Tibial nerve (tissue), 4 donors: ENCODE measurements at regions not wholly inside any gene's neighbourhood (a gene's known extent, or its start where the extent isn't known, plus 50 kb on each side); places are given as distances from the start of the nearest gene placed in this dataset.

Experiments
- DNase-seq, 2 donors: peaks; one replicate each; pipeline ENCODE4 v3.0.0-alpha.2; 2019; ENCODE audit warnings: low spot score in 2 of 2
- H3K27ac ChIP-seq, 4 donors: fragments of 200-600 bp; sonication (generic) in 3 of 4; one replicate each; pipeline ENCODE4 v1.5.1; 2017 to 2019; ENCODE audit warnings: mild to moderate bottlenecking in 1 of 4
- H3K27me3 ChIP-seq, 2 donors: fragments of 200-600 bp; sonication (generic) in 1 of 2; one replicate each; pipeline versions ENCODE4 v1.5.1 to v1.6.0; 2017 to 2019
- H3K36me3 ChIP-seq, 3 donors: fragments of 200-600 bp; sonication (generic); one replicate each; pipeline ENCODE4 v1.5.1; 2018 to 2019
- H3K4me1 ChIP-seq, 4 donors: fragments of 200-600 bp; sonication (generic) in 3 of 4; one replicate each; pipeline ENCODE4 v1.5.1; 2017 to 2019
- H3K4me3 ChIP-seq, 4 donors: fragments of 200-600 bp; sonication (generic) in 3 of 4; one replicate each; pipeline ENCODE4 v1.5.1; 2017 to 2019; ENCODE audit warnings: mild to moderate bottlenecking in 1 of 4, moderate library complexity in 1 of 4
- H3K9me3 ChIP-seq, 4 donors: fragments of 200-600 bp; sonication (generic) in 3 of 4; one replicate each; pipeline ENCODE4 v1.5.1; 2017 to 2019
- EP300 ChIP-seq, 2 donors: sonication (generic); formaldehyde crosslinking; IDR thresholded peaks; one replicate each; pipeline ENCODE4 v1.6.1; 2017; ENCODE audit warnings: antibody characterized with exemption in 2 of 2, mild to moderate bottlenecking in 1 of 2
- POLR2A ChIP-seq, 2 donors: fragments of 450-650 bp; IDR thresholded peaks; one replicate each; pipeline ENCODE4 v1.6.1; 2017; ENCODE audit warnings: antibody characterized with exemption in 2 of 2, mild to moderate bottlenecking in 2 of 2, moderate library complexity in 2 of 2
- WGBS, 2 donors: methylation state at CpG; one replicate each; pipeline ENCODE4 v1.1.5; 2018; 5-methylcytosine and 5-hydroxymethylcytosine counted together
- TF ChIP-seq, protein P1 (sequence below), 5 experiments: fragments of 200-600 bp in 3 of 5; fragments of 450-650 bp in 2 of 5; sonication (generic) in 3 of 5; IDR thresholded peaks; one replicate each; pipeline ENCODE4 v1.5.1; 2016 to 2019; ENCODE audit warnings: antibody characterized with exemption in 5 of 5, mild to moderate bottlenecking in 3 of 5, moderate library complexity in 2 of 5

DNA sequence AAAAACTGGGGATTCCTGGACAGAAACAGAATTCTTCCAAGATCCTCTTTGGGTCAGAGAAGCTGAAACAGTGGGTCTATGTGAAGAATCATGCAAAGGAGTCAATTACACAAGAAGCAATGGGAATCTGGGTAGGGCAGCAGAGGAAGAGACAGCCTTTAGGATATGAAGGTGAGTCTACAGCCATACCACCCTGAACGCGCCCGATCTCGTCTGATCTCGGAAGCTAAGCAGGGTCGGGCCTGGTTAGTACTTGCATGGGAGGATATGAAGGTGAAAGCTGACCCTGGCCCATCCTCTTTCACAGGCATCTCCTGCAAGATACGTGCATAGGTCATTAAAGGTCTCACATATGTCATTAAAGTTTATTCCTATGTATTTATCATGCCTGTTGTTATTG is 1080.9 kb upstream of the FANCL start:
- Histone ChIP-seq H3K4me3 (no peak overlapping the region), H3K27me3 (no peaks in the 10 kb centered on the region), H3K36me3 (no peaks in the 10 kb centered on the region), H3K9me3 (peaks cover 0 to 7% (median 0%) of the 10 kb centered on the region in 4 donors), H3K27ac (no peak overlapping the region), H3K4me1 (no peaks in the 10 kb centered on the region)
- WGBS, 2 donors = 85 to 91% methylated on average over 7 of the region's 7 CpGs
- DNase-seq = no peak
- TF ChIP-seq POLR2A (IDR thresholded peaks at IDR 0.05) = no peak
- TF ChIP-seq EP300 (IDR thresholded peaks at IDR 0.05) = no peak
- TF ChIP-seq, protein P1, sequence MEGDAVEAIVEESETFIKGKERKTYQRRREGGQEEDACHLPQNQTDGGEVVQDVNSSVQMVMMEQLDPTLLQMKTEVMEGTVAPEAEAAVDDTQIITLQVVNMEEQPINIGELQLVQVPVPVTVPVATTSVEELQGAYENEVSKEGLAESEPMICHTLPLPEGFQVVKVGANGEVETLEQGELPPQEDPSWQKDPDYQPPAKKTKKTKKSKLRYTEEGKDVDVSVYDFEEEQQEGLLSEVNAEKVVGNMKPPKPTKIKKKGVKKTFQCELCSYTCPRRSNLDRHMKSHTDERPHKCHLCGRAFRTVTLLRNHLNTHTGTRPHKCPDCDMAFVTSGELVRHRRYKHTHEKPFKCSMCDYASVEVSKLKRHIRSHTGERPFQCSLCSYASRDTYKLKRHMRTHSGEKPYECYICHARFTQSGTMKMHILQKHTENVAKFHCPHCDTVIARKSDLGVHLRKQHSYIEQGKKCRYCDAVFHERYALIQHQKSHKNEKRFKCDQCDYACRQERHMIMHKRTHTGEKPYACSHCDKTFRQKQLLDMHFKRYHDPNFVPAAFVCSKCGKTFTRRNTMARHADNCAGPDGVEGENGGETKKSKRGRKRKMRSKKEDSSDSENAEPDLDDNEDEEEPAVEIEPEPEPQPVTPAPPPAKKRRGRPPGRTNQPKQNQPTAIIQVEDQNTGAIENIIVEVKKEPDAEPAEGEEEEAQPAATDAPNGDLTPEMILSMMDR (IDR thresholded peaks at IDR 0.05) = no peak

DNA sequence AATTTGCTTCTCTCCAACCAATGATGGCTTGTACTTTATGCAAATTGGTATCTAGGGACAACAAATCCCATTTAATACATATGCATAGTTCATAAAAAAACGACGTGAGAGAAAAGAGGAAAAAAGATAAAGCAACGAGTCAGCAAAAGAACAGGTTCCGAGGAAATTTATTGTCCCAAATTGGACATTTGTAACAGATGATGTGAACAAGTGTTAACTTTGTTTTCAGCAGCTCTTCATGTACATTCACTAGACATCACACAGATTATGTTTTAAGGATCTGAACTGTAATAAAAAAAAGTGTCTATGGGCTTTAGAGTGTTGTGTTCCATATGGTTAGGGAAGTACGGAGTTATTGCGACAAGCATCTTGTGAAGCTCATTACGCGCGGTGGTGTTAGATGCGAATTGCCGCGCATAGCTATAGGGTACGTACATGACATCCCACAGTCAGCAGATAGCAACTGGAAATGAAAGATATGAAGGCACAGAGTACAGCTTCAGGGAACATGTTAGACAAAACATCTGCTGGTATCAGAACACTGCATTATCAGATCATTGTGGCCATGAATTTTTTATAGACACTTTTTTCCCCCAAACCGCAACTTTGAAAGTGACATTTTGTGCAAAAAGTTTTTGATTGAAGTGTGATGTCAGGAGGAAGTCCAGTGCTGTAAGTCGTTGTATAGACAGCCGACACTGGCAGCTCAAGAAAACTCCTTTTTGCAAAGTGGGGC is 1073.1 kb upstream of the FANCL start:
- no peak for DNase-seq
- Histone ChIP-seq H3K36me3 (no peaks in the 10 kb centered on the region), H3K4me3 (no peak overlapping the region), H3K9me3 (no peaks in the 10 kb centered on the region), H3K4me1 (no peaks in the 10 kb centered on the region), H3K27me3 (no peaks in the 10 kb centered on the region), H3K27ac (no peak overlapping the region)
- WGBS, 2 donors = 84 to 85% methylated on average over 16 of the region's 16 CpGs
- no peak for TF ChIP-seq EP300 (IDR thresholded peaks at IDR 0.05)
- TF ChIP-seq, protein P1 (IDR thresholded peaks at IDR 0.05) = no peak
- TF ChIP-seq POLR2A (IDR thresholded peaks at IDR 0.05) = no peak

DNA sequence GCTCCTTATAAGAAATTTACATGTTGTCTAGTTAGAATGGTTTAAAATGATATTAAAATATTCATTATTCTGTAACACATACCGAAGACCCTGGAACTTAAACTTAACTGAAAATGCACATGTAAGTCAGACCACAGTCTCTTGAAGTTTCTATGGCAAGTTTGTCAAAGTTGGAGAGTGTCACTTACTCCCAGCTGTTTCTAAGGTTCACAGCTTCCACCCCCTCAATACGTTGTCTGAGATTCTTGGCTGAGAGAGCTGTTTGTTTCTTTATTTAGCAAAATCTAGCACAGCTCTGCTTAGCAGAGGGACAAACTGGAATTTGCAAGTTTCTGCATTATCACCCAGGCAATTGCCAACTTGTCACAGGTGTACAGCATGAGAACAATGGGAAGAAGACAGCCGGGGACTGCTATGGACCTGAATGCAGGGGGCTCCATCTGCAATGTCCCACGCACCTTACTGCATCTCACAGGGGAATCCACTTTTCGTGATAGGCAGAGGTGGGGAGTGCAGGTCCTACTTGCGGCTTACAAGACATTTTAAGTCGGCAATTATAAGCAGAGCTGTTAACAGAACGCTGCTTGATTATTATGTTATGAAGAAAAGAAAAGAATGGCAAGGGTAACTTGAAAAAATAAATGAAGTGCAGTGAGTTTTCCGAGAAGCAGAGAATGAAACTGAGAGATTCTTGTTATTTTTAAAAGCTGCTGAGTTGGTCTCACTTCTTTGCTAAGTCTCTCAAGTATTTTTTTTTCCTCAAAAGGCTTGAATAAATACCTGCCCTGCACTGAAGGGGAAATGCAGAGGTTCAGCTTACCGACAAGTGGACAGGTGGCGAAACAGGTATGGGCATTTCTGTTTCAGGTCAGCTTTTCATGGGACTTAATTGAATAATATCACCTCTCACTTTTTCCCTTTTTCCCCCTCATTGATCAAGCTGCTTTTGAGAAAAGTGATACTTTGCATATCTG is 1072.1 kb upstream of the FANCL start:
- no peaks in the 10 kb centered on the region for H3K36me3 ChIP-seq
- no peaks in the 10 kb centered on the region for H3K4me1 ChIP-seq
- TF ChIP-seq POLR2A (IDR thresholded peaks at IDR 0.05) (no peak), EP300 (IDR thresholded peaks at IDR 0.05) (no peak)
- TF ChIP-seq, protein P1 (IDR thresholded peaks at IDR 0.05) = no peak
- H3K9me3 ChIP-seq = no peaks in the 10 kb centered on the region
- no peak for DNase-seq
- H3K27ac ChIP-seq = no peak overlapping the region
- H3K27me3 ChIP-seq = peaks cover 0 to 3% of the 10 kb centered on the region in 2 donors
- H3K4me3 ChIP-seq = no peak overlapping the region
- WGBS, 2 donors = 68 to 75% methylated on average over 11 of the region's 11 CpGs

DNA sequence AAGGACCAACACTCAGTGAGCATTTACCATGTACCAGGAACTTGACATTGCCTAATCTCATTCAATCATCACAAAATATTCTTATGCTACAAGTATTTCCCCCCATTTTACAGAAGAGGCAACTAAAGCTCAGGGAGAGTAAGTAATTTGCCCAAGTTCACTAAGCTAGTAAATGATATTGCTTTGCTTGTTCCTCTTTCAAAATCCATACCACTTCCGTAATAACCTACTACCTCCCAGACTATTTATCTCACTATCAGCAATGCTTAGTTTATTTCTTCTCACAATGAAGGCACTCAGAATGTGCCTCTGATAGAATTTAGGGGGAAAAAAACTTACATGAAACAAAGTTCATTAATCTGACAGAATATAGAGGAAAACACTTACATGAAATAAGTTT is 1070.9 kb upstream of the FANCL start:
- H3K9me3 ChIP-seq = no peaks in the 10 kb centered on the region
- H3K27me3 ChIP-seq = peaks cover 0 to 3% of the 10 kb centered on the region in 2 donors
- H3K4me1 ChIP-seq = no peaks in the 10 kb centered on the region
- DNase-seq = no peak
- TF ChIP-seq, protein P1 (IDR thresholded peaks at IDR 0.05) = no peak
- H3K4me3 ChIP-seq = no peak overlapping the region
- no peak overlapping the region for H3K27ac ChIP-seq
- 72 to 81% methylated on average over 1 of the region's 1 CpG for WGBS, 2 donors
- H3K36me3 ChIP-seq = no peaks in the 10 kb centered on the region

DNA sequence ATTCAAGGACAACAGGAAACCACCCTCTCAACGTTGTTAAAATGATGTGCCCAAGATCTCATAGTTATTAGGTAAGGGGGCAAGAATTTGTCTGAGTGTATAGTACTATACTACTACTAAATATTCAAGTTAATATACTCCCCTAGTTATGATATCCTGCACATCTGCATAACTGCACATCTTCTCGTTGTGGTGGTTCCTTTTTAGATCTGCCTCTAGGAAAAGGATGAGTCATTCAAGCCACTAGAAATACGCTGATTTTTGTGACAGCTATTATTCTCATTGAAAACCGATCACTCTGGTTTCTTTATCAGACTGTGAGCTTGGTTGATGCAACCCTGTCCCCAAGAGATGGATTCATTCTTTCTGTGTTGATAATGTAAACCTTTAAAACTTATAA is 1067.0 kb upstream of the FANCL start:
- 54 to 58% methylated on average over 4 of the region's 4 CpGs for WGBS, 2 donors
- TF ChIP-seq EP300 (IDR thresholded peaks at IDR 0.05) = no peak
- no peak for TF ChIP-seq POLR2A (IDR thresholded peaks at IDR 0.05)
- TF ChIP-seq, protein P1 (IDR thresholded peaks at IDR 0.05) = no peak
- H3K4me3 ChIP-seq = no peak overlapping the region
- peaks cover 0 to 3% of the 10 kb centered on the region in 2 donors for H3K27me3 ChIP-seq
- DNase-seq = no peak
- no peaks in the 10 kb centered on the region for H3K4me1 ChIP-seq
- H3K36me3 ChIP-seq = no peaks in the 10 kb centered on the region
- no peak overlapping the region for H3K27ac ChIP-seq
- no peaks in the 10 kb centered on the region for H3K9me3 ChIP-seq
